ENCODE measurements at regions not wholly inside any gene's neighbourhood (a gene's known extent, or its start where the extent isn't known, plus 50 kb on each side); places are given as distances from the start of the nearest gene placed in this dataset.

DNA sequence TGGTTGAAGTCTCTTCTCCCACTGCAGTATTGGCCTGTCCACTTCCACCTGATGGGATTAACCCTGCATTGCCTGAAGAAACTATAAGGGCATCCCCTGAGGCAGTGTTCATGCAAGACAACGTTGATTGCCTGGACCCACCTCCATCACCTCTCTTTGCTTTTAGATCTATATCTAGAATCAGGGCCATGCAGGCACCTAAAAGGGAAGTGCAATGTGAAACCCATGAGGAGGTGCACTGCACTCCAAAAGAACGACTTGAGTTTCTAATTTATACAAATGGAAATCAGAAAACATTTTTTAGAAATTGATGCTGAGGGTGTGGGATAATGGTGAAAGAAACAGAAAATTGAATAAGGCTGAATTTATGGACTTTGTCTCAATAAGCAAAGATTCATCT, 694.4 kb downstream of the TRAM1L1 start:
- H3K27me3 ChIP-seq (ENCODE audit: control insufficient read depth in 2 of 2, insufficient read depth in 2 of 2, low read length in 2 of 2) = no peaks in the 10 kb centered on the region
- no peak overlapping the region for H3K4me2 ChIP-seq (replicated peaks; ENCODE audit: extremely low read depth, low read length, poor library complexity, severe bottlenecking)
- no peak overlapping the region for H3K4me3 ChIP-seq (replicated peaks in 1 of 3; ENCODE audit: low read depth in 2 of 3, low read length in 3 of 3)
- H3K9me3 ChIP-seq (replicated peaks in 1 of 2; ENCODE audit: control insufficient read depth in 1 of 2, insufficient read depth in 1 of 2, low read length in 2 of 2) = no peaks in the 10 kb centered on the region
- DNase-seq = no peak
- no peak overlapping the region for H2AFZ ChIP-seq (ENCODE audit: insufficient read depth, low read depth, low read length, poor library complexity, severe bottlenecking)
- H3K79me2 ChIP-seq (ENCODE audit: insufficient read depth, low read length) = no peaks in the 10 kb centered on the region
- no peak overlapping the region for H3K4me3 Mint-ChIP-seq
- no peak overlapping the region for H3K27ac ChIP-seq (ENCODE audit: low read depth in 1 of 2, low read length in 2 of 2)
- WGBS (ENCODE audit: insufficient coverage) = 17% methylated on average over 1 of the region's 2 CpGs
- H3K36me3 Mint-ChIP-seq = no peaks in the 10 kb centered on the region
- H3K4me1 Mint-ChIP-seq = peaks cover 3% of the 10 kb centered on the region
- H3K9me3 Mint-ChIP-seq = peaks cover 0 to 4% (median 0%) of the 10 kb centered on the region in 7 donors
- H4K20me1 ChIP-seq (ENCODE audit: insufficient read depth, low read length) = no peaks in the 10 kb centered on the region
- no peaks in the 10 kb centered on the region for H3K36me3 ChIP-seq (replicated peaks in 1 of 2; ENCODE audit: control insufficient read depth in 1 of 2, insufficient read depth in 2 of 2, low read length in 2 of 2)
- intact Hi-C loops (cut with micrococcal nuclease) = no loop called here
- TF ChIP-seq, protein P1, sequence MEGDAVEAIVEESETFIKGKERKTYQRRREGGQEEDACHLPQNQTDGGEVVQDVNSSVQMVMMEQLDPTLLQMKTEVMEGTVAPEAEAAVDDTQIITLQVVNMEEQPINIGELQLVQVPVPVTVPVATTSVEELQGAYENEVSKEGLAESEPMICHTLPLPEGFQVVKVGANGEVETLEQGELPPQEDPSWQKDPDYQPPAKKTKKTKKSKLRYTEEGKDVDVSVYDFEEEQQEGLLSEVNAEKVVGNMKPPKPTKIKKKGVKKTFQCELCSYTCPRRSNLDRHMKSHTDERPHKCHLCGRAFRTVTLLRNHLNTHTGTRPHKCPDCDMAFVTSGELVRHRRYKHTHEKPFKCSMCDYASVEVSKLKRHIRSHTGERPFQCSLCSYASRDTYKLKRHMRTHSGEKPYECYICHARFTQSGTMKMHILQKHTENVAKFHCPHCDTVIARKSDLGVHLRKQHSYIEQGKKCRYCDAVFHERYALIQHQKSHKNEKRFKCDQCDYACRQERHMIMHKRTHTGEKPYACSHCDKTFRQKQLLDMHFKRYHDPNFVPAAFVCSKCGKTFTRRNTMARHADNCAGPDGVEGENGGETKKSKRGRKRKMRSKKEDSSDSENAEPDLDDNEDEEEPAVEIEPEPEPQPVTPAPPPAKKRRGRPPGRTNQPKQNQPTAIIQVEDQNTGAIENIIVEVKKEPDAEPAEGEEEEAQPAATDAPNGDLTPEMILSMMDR (IDR thresholded peaks at IDR 0.05) = no peak
- peaks cover 0 to 1% of the 10 kb centered on the region in 2 donors for H3K4me1 ChIP-seq (ENCODE audit: control insufficient read depth in 1 of 2, insufficient read depth in 2 of 2, low read length in 2 of 2)
- H3K27ac Mint-ChIP-seq = no peak overlapping the region
- no peak overlapping the region for H3K9ac ChIP-seq (ENCODE audit: insufficient read depth, low read length, poor library complexity, severe bottlenecking)
- H3K27me3 Mint-ChIP-seq (ENCODE audit: low read depth in 3 of 3) = peaks cover 0 to under 1% (median 0%) of the 10 kb centered on the region in 3 donors

DNA sequence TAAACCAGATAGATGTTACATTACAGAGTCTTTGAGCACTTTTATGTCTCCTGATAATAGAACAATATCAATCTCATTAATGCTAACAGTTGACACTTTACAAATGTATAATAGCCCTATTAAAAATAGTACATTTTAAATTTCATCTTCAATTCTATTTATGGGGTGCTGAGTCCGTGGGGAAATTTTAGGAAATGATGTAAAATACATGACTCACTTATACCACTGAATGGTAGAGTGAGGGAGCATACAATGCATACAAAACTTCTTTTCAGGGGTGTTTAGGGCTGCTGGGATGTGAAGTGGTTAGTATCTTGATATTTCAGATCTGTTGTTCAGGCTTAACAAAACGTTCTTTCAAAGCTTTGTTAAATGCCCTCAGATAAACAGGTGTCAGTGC, 696.2 kb downstream of the TRAM1L1 start:
- DNase-seq = no peak
- Histone ChIP-seq H3K9me3 (replicated peaks in 1 of 2; ENCODE audit: control insufficient read depth in 1 of 2, insufficient read depth in 1 of 2, low read length in 2 of 2) (no peaks in the 10 kb centered on the region), H2AFZ (ENCODE audit: insufficient read depth, low read depth, low read length, poor library complexity, severe bottlenecking) (no peak overlapping the region), H3K4me1 (ENCODE audit: control insufficient read depth in 1 of 2, insufficient read depth in 2 of 2, low read length in 2 of 2) (no peaks in the 10 kb centered on the region), H3K36me3 (replicated peaks in 1 of 2; ENCODE audit: control insufficient read depth in 1 of 2, insufficient read depth in 2 of 2, low read length in 2 of 2) (no peaks in the 10 kb centered on the region), H3K27me3 (ENCODE audit: control insufficient read depth in 2 of 2, insufficient read depth in 2 of 2, low read length in 2 of 2) (no peaks in the 10 kb centered on the region), H3K4me3 (replicated peaks in 1 of 3; ENCODE audit: low read depth in 2 of 3, low read length in 3 of 3) (no peak overlapping the region), H4K20me1 (ENCODE audit: insufficient read depth, low read length) (no peaks in the 10 kb centered on the region), H3K4me2 (replicated peaks; ENCODE audit: extremely low read depth, low read length, poor library complexity, severe bottlenecking) (no peak overlapping the region), H3K27ac (ENCODE audit: low read depth in 1 of 2, low read length in 2 of 2) (no peak overlapping the region), H3K9ac (ENCODE audit: insufficient read depth, low read length, poor library complexity, severe bottlenecking) (no peak overlapping the region), H3K79me2 (ENCODE audit: insufficient read depth, low read length) (no peaks in the 10 kb centered on the region)
- 89% methylated on average over 1 of the region's 2 CpGs for WGBS (ENCODE audit: insufficient coverage)
- Mint-ChIP-seq H3K27me3 (ENCODE audit: low read depth in 3 of 3) (no peaks in the 10 kb centered on the region), H3K36me3 (no peaks in the 10 kb centered on the region), H3K9me3 (peaks cover 0 to 4% (median 0%) of the 10 kb centered on the region in 7 donors), H3K27ac (no peak overlapping the region), H3K4me1 (no peaks in the 10 kb centered on the region), H3K4me3 (no peak overlapping the region)
- intact Hi-C loops (cut with micrococcal nuclease) = no loop called here
- TF ChIP-seq, protein P1 (IDR thresholded peaks at IDR 0.05) = no peak

Measured in CD14-positive monocyte (primary cell).